H1 (cell line): ENCODE measurements at regions not wholly inside any gene's neighbourhood (a gene's known extent, or its start where the extent isn't known, plus 50 kb on each side); places are given as distances from the start of the nearest gene placed in this dataset.

Experiments used
- ASH2L ChIP-seq: fragments of 200-600, 300-600 bp; sonication (generic); IDR thresholded peaks from one replicate; pipeline ENCODE4 v1.7.1; 2017; ENCODE audit warnings: low read length
- CTCF ChIP-seq, 3 experiments: IDR thresholded peaks; 1 replicate in 2 of 3; 2 replicates in 1 of 3; pipeline versions ENCODE4 v1.5.1 to v1.6.1; 2011; ENCODE audit warnings: low read length in 3 of 3, mild to moderate bottlenecking in 3 of 3, inconsistent platforms in 2 of 3, low read depth in 1 of 3, moderate library complexity in 1 of 3; ENCODE audit not compliant: insufficient read depth in 1 of 3; ENCODE audit errors: control extremely low read depth in 1 of 3
- EP300 ChIP-seq, 2 experiments: IDR thresholded peaks; 1 replicate in 1 of 2; 2 replicates in 1 of 2; pipeline ENCODE4 v1.6.1; 2011 to 2012; ENCODE audit warnings: low read depth in 2 of 2, low read length in 2 of 2, mild to moderate bottlenecking in 2 of 2, borderline replicate concordance in 1 of 2, inconsistent platforms in 1 of 2, moderate library complexity in 1 of 2
- FOSL1 ChIP-seq: IDR thresholded peaks from 2 replicates; pipeline ENCODE4 v1.6.1; 2011; ENCODE audit warnings: mild to moderate bottlenecking, low read depth, low read length, moderate library complexity; ENCODE audit not compliant: insufficient read depth
- GTF2F1 ChIP-seq: IDR thresholded peaks from 2 replicates; pipeline ENCODE4 v1.6.1; 2012; ENCODE audit warnings: low read depth, low read length, improper control_type of control experiment, borderline replicate concordance
- POLR2A ChIP-seq, 2 experiments: IDR thresholded peaks; 1 replicate in 1 of 2; 2 replicates in 1 of 2; pipeline ENCODE4 v1.6.1; 2011; ENCODE audit warnings: low read depth in 2 of 2, low read length in 2 of 2, mild to moderate bottlenecking in 2 of 2; ENCODE audit errors: control extremely low read depth in 1 of 2
- SRF ChIP-seq: IDR thresholded peaks from 2 replicates; pipeline ENCODE4 v1.6.1; 2011; ENCODE audit warnings: mild to moderate bottlenecking, low read depth, low read length, moderate library complexity
- SUZ12 ChIP-seq: fragments of 200-600 bp; sonication (generic); IDR thresholded peaks from 2 replicates; pipeline ENCODE4 v1.6.1; 2012; ENCODE audit warnings: mild to moderate bottlenecking, inconsistent platforms, low read length, moderate library complexity, mixed read lengths
- ZNF274 ChIP-seq: IDR thresholded peaks from 2 replicates; pipeline ENCODE4 v1.7.0; 2012; ENCODE audit warnings: low read length, borderline replicate concordance; ENCODE audit errors: extremely low read depth

GRCh38 chr1:76799700-76800099 lies 67.6 kb upstream of the ST6GALNAC5 start:
- no peak for TF ChIP-seq SUZ12
- TF ChIP-seq CTCF (IDR thresholded peaks at IDR 0.05; ENCODE audit: control extremely low read depth in 1 of 3, insufficient read depth in 1 of 3, low read depth in 1 of 3, low read length in 3 of 3), result no peak
- TF ChIP-seq FOSL1, result no peak
- no peak for TF ChIP-seq SRF
- TF ChIP-seq GTF2F1, result no peak
- no peak for TF ChIP-seq ZNF274
- TF ChIP-seq EP300 (IDR thresholded peaks at IDR 0.05; ENCODE audit: borderline replicate concordance in 1 of 2, low read depth in 2 of 2, low read length in 2 of 2), result no peak
- TF ChIP-seq ASH2L, result no peak
- no peak for TF ChIP-seq POLR2A (IDR thresholded peaks at IDR 0.05; ENCODE audit: control extremely low read depth in 1 of 2, low read depth in 2 of 2, low read length in 2 of 2)
